GM23338 (cell line): ENCODE measurements at regions not wholly inside any gene's neighbourhood (a gene's known extent, or its start where the extent isn't known, plus 50 kb on each side); places are given as distances from the start of the nearest gene placed in this dataset.

ENCODE experiments used
- CREB1 ChIP-seq: fragments of 250-450 bp; sonication (Bioruptor Pico); IDR thresholded peaks from 2 replicates; pipeline ENCODE4 v1.5.0; 2020; ENCODE audit warnings: low read depth, mild to moderate bottlenecking, moderate library complexity
- CTCF ChIP-seq, 2 experiments: fragments of 200-600 bp in 1 of 2; sonication (generic) in 1 of 2; conservative IDR thresholded peaks; 2 replicates each; pipeline versions ENCODE4 v1.5.1 to v1.6.1; 2016 to 2017; ENCODE audit warnings: antibody characterized with exemption in 2 of 2, low read depth in 2 of 2, mild to moderate bottlenecking in 2 of 2, moderate library complexity in 1 of 2
- EZH2 ChIP-seq: fragments of 200-600 bp; sonication (generic); IDR thresholded peaks from one replicate; pipeline ENCODE4 v1.8.0; 2017; ENCODE audit warnings: antibody characterized with exemption, mild to moderate bottlenecking, low read depth; ENCODE audit not compliant: unreplicated experiment
- EZH2phosphoT487 ChIP-seq: fragments of 200-600 bp; sonication (generic); IDR thresholded peaks from one replicate; pipeline ENCODE4 v1.8.1; 2018; ENCODE audit warnings: antibody characterized with exemption; ENCODE audit not compliant: unreplicated experiment
- JUNB ChIP-seq: IDR thresholded peaks from one replicate; pipeline ENCODE4 v1.6.1; 2016; ENCODE audit warnings: antibody characterized with exemption; ENCODE audit not compliant: unreplicated experiment
- POLR2AphosphoS5 ChIP-seq: IDR thresholded peaks from 2 replicates; pipeline ENCODE4 v1.6.1; 2016; ENCODE audit warnings: antibody characterized with exemption, low read depth
- REST ChIP-seq: IDR thresholded peaks from one replicate; pipeline ENCODE4 v1.6.1; 2018; ENCODE audit warnings: antibody characterized with exemption; ENCODE audit not compliant: unreplicated experiment
- STAT1 ChIP-seq: IDR thresholded peaks from one replicate; pipeline ENCODE4 v1.6.1; 2016; ENCODE audit warnings: antibody characterized with exemption; ENCODE audit not compliant: unreplicated experiment
- ZNF114 ChIP-seq: fragments of 250-450 bp; sonication (Bioruptor Pico); IDR thresholded peaks from 2 replicates; pipeline ENCODE4 v1.5.0; 2020; ENCODE audit warnings: mild to moderate bottlenecking, moderate library complexity
- TF ChIP-seq, protein P1 (sequence below): IDR thresholded peaks from 2 replicates; pipeline ENCODE4 v1.6.1; 2016; ENCODE audit warnings: antibody characterized with exemption

DNA sequence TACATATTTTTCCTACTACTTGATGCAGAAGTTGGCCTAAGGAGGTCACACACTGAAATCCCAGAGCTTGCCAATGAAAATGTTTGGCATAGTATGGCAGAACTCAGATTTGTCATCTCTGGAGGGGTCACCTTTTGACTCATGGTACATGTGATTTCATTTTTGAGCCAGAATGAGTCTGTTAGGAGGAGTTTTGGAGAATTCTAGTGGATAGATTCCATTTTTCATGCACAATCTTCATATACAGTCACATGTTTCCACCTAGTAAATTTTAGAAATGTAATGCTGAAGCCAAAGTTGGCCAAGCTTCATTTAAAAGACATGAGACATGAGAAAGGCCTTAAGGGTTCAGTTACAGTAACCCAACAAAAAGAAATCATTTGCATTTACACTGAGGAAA lies 97.8 kb upstream of the IGSF10 start:
- TF ChIP-seq CTCF (conservative IDR thresholded peaks at IDR 0.05; ENCODE audit: low read depth in 2 of 2) (no peak), POLR2AphosphoS5 (no peak), JUNB (no peak), REST (no peak), EZH2 (no peak), EZH2phosphoT487 (no peak), STAT1 (no peak), CREB1 (CRISPR knock-in tag) (no peak), ZNF114 (no peak)
- TF ChIP-seq, protein P1, sequence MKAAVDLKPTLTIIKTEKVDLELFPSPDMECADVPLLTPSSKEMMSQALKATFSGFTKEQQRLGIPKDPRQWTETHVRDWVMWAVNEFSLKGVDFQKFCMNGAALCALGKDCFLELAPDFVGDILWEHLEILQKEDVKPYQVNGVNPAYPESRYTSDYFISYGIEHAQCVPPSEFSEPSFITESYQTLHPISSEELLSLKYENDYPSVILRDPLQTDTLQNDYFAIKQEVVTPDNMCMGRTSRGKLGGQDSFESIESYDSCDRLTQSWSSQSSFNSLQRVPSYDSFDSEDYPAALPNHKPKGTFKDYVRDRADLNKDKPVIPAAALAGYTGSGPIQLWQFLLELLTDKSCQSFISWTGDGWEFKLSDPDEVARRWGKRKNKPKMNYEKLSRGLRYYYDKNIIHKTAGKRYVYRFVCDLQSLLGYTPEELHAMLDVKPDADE, result no peak
